ENCODE measurements at regions not wholly inside any gene's neighbourhood (a gene's known extent, or its start where the extent isn't known, plus 50 kb on each side); places are given as distances from the start of the nearest gene placed in this dataset.

DNA sequence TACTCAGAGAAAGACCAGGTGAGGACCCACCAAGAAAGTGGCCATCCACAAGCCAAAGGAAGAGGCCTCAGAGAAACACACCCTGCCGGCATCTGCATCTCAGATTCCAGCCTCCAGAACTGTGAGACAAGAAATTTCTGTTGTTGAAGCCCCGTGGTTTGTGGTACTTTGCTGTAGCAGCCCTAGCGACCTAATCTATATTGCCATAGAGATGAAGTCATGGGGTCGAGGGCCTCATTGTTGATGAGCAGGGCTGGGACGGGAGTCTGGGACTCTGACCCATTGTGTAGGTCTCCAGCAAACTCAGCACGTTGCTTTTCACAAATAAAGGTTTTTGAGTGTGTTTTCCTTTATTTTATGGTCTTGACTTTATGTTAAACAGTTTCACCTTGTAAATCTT, 174.9 kb downstream of the TNFSF13B start:
- TF ChIP-seq CTCF (IDR thresholded peaks at IDR 0.05; ENCODE audit: low read depth, low read length), result no peak
- no peak for TF ChIP-seq EZH2phosphoT487 (IDR thresholded peaks at IDR 0.05; ENCODE audit: low read depth)

Measured in OCI-LY3 (cell line).